ENCODE measurements at regions not wholly inside any gene's neighbourhood (a gene's known extent, or its start where the extent isn't known, plus 50 kb on each side); places are given as distances from the start of the nearest gene placed in this dataset.

- no peaks in the 10 kb centered on the region for H3K79me2 ChIP-seq (ENCODE audit: insufficient read depth, low read length)
- peaks cover 7 to 28% (median 13%) of the 10 kb centered on the region in 7 donors for H3K9me3 Mint-ChIP-seq
- no peaks in the 10 kb centered on the region for H3K4me1 ChIP-seq (ENCODE audit: control insufficient read depth in 1 of 2, insufficient read depth in 2 of 2, low read length in 2 of 2)
- no peak overlapping the region for H3K4me3 Mint-ChIP-seq
- no peak overlapping the region for H3K9ac ChIP-seq (ENCODE audit: insufficient read depth, low read length, poor library complexity, severe bottlenecking)
- no peaks in the 10 kb centered on the region for H3K4me1 Mint-ChIP-seq
- no peaks in the 10 kb centered on the region for H3K36me3 ChIP-seq (replicated peaks in 1 of 2; ENCODE audit: control insufficient read depth in 1 of 2, insufficient read depth in 2 of 2, low read length in 2 of 2)
- intact Hi-C loops (cut with micrococcal nuclease): no loop called here
- TF ChIP-seq CTCF (IDR thresholded peaks at IDR 0.05): no peak
- H3K4me3 ChIP-seq (replicated peaks in 1 of 3; ENCODE audit: low read depth in 2 of 3, low read length in 3 of 3): no peak overlapping the region
- no peaks in the 10 kb centered on the region for H3K27me3 Mint-ChIP-seq (ENCODE audit: low read depth in 3 of 3)
- no peaks in the 10 kb centered on the region for H4K20me1 ChIP-seq (ENCODE audit: insufficient read depth, low read length)
- H3K27ac ChIP-seq (ENCODE audit: low read depth in 1 of 2, low read length in 2 of 2): no peak overlapping the region
- H3K27ac Mint-ChIP-seq: no peak overlapping the region
- H3K4me2 ChIP-seq (replicated peaks; ENCODE audit: extremely low read depth, low read length, poor library complexity, severe bottlenecking): no peak overlapping the region
- no CpG with 5 or more reads among the region's 2 CpGs for WGBS (ENCODE audit: insufficient coverage)
- H3K36me3 Mint-ChIP-seq: no peaks in the 10 kb centered on the region
- peaks cover 3 to 7% of the 10 kb centered on the region in 2 donors for H3K9me3 ChIP-seq (replicated peaks in 1 of 2; ENCODE audit: control insufficient read depth in 1 of 2, insufficient read depth in 1 of 2, low read length in 2 of 2)
- no peaks in the 10 kb centered on the region for H3K27me3 ChIP-seq (ENCODE audit: control insufficient read depth in 2 of 2, insufficient read depth in 2 of 2, low read length in 2 of 2)
- no peak overlapping the region for H2AFZ ChIP-seq (ENCODE audit: insufficient read depth, low read depth, low read length, poor library complexity, severe bottlenecking)
- DNase-seq: no peak
These were observed 1720.9 kb upstream of the AGA start for GRCh38 chr4:179163147-179163546.

- Histone ChIP-seq H3K79me2 (ENCODE audit: insufficient read depth, low read length) (no peaks in the 10 kb centered on the region), H3K27ac (ENCODE audit: low read depth in 1 of 2, low read length in 2 of 2) (no peak overlapping the region), H3K4me1 (ENCODE audit: control insufficient read depth in 1 of 2, insufficient read depth in 2 of 2, low read length in 2 of 2) (no peaks in the 10 kb centered on the region), H4K20me1 (ENCODE audit: insufficient read depth, low read length) (no peaks in the 10 kb centered on the region), H2AFZ (ENCODE audit: insufficient read depth, low read depth, low read length, poor library complexity, severe bottlenecking) (no peak overlapping the region), H3K9ac (ENCODE audit: insufficient read depth, low read length, poor library complexity, severe bottlenecking) (no peak overlapping the region), H3K36me3 (replicated peaks in 1 of 2; ENCODE audit: control insufficient read depth in 1 of 2, insufficient read depth in 2 of 2, low read length in 2 of 2) (no peaks in the 10 kb centered on the region), H3K27me3 (ENCODE audit: control insufficient read depth in 2 of 2, insufficient read depth in 2 of 2, low read length in 2 of 2) (no peaks in the 10 kb centered on the region), H3K4me2 (replicated peaks; ENCODE audit: extremely low read depth, low read length, poor library complexity, severe bottlenecking) (no peak overlapping the region), H3K9me3 (replicated peaks in 1 of 2; ENCODE audit: control insufficient read depth in 1 of 2, insufficient read depth in 1 of 2, low read length in 2 of 2) (peaks cover 3 to 7% of the 10 kb centered on the region in 2 donors), H3K4me3 (replicated peaks in 1 of 3; ENCODE audit: low read depth in 2 of 3, low read length in 3 of 3) (no peak overlapping the region)
- intact Hi-C loops (cut with micrococcal nuclease): no loop called here
- Mint-ChIP-seq H3K4me3 (no peak overlapping the region), H3K27ac (no peak overlapping the region), H3K27me3 (ENCODE audit: low read depth in 3 of 3) (no peaks in the 10 kb centered on the region), H3K36me3 (no peaks in the 10 kb centered on the region), H3K4me1 (no peaks in the 10 kb centered on the region), H3K9me3 (peaks cover 9 to 36% (median 18%) of the 10 kb centered on the region in 7 donors)
- no CpG with 5 or more reads among the region's 5 CpGs for WGBS (ENCODE audit: insufficient coverage)
- no peak for DNase-seq
- no peak for TF ChIP-seq CTCF (IDR thresholded peaks at IDR 0.05)
These were observed 1722.2 kb upstream of the AGA start for GRCh38 chr4:179164267-179164999.

Data from CD14-positive monocyte (primary cell).